H9 (cell line): ENCODE measurements at regions not wholly inside any gene's neighbourhood (a gene's known extent, or its start where the extent isn't known, plus 50 kb on each side); places are given as distances from the start of the nearest gene placed in this dataset.

ENCODE experiments used
- DNase-seq: peaks from one replicate; pipeline ENCODE4 v3.0.0-alpha.2; 2017
- H2AFZ ChIP-seq: one replicate; pipeline ENCODE4 v1.6.1; 2013; ENCODE audit warnings: mild to moderate bottlenecking, low read length, control low read depth, moderate library complexity
- H2AK5ac ChIP-seq: 2 replicates; pipeline ENCODE4 v1.6.1; 2013; ENCODE audit warnings: low read length, control low read depth, mixed read lengths; ENCODE audit not compliant: insufficient read length
- H2BK120ac ChIP-seq: one replicate; pipeline ENCODE4 v1.6.1; 2013; ENCODE audit warnings: low read depth, mild to moderate bottlenecking, low read length, control low read depth, inconsistent platforms; ENCODE audit not compliant: poor library complexity, severe bottlenecking
- H2BK12ac ChIP-seq: 2 replicates; pipeline ENCODE4 v1.6.1; 2013; ENCODE audit warnings: low read length, control low read depth, mixed read lengths, low read depth; ENCODE audit not compliant: insufficient read length
- H2BK15ac ChIP-seq: 2 replicates; pipeline ENCODE4 v1.6.1; 2013; ENCODE audit warnings: low read depth, low read length, control low read depth
- H2BK20ac ChIP-seq: one replicate; pipeline ENCODE4 v1.6.1; 2013; ENCODE audit warnings: low read depth, mild to moderate bottlenecking, low read length, control low read depth, inconsistent platforms; ENCODE audit not compliant: poor library complexity, severe bottlenecking
- H2BK5ac ChIP-seq: 2 replicates; pipeline ENCODE4 v1.6.1; 2013; ENCODE audit warnings: low read length, control low read depth, mixed read lengths; ENCODE audit not compliant: insufficient read length
- H3K14ac ChIP-seq: 2 replicates; pipeline ENCODE4 v1.6.1; 2013; ENCODE audit warnings: low read length, control low read depth; ENCODE audit not compliant: insufficient read depth
- H3K18ac ChIP-seq: 2 replicates; pipeline ENCODE4 v1.6.1; 2013; ENCODE audit warnings: low read depth, mild to moderate bottlenecking, mixed read lengths, low read length, control low read depth; ENCODE audit not compliant: insufficient read length
- H3K23ac ChIP-seq: 2 replicates; pipeline ENCODE4 v1.6.1; 2013; ENCODE audit warnings: low read length, control low read depth, mixed read lengths, low read depth; ENCODE audit not compliant: insufficient read length
- H3K23me2 ChIP-seq: 2 replicates; pipeline ENCODE4 v1.6.1; 2013; ENCODE audit warnings: low read depth, mild to moderate bottlenecking, mixed read lengths, low read length, control low read depth; ENCODE audit not compliant: insufficient read length, poor library complexity, severe bottlenecking
- H3K27ac ChIP-seq: 2 replicates; pipeline ENCODE4 v1.5.1; 2013; ENCODE audit warnings: low read length, control low read depth, mixed read lengths, low read depth; ENCODE audit not compliant: insufficient read length
- H3K27me3 ChIP-seq: 2 replicates; pipeline ENCODE4 v1.6.1; 2013; ENCODE audit warnings: low read length, control low read depth, inconsistent platforms; ENCODE audit not compliant: insufficient read depth
- H3K4ac ChIP-seq: 2 replicates; pipeline ENCODE4 v1.6.1; 2013; ENCODE audit warnings: low read depth, mild to moderate bottlenecking, control low read depth, inconsistent platforms, low read length, moderate library complexity
- H3K4me1 ChIP-seq: 2 replicates; pipeline ENCODE4 v1.6.1; 2013; ENCODE audit warnings: low read length, control low read depth, inconsistent platforms; ENCODE audit not compliant: insufficient read depth
- H3K4me2 ChIP-seq: 2 replicates; pipeline ENCODE4 v1.6.1; 2013; ENCODE audit warnings: low read length, control low read depth, mixed read lengths; ENCODE audit not compliant: insufficient read length, insufficient read depth
- H3K56ac ChIP-seq: 2 replicates; pipeline ENCODE4 v1.6.1; 2013; ENCODE audit warnings: low read depth, mild to moderate bottlenecking, mixed read lengths, low read length, control low read depth; ENCODE audit not compliant: insufficient read length
- H3K79me1 ChIP-seq: 2 replicates; pipeline ENCODE4 v1.6.1; 2013; ENCODE audit warnings: low read depth, mild to moderate bottlenecking, moderate library complexity, low read length, control low read depth, inconsistent platforms; ENCODE audit not compliant: insufficient read depth, poor library complexity, severe bottlenecking
- H3K79me2 ChIP-seq: 2 replicates; pipeline ENCODE4 v1.6.1; 2013; ENCODE audit warnings: low read length, control low read depth, inconsistent platforms; ENCODE audit not compliant: insufficient read depth
- H3K9ac ChIP-seq: 2 replicates; pipeline ENCODE4 v1.6.1; 2013; ENCODE audit warnings: low read length, control low read depth, mixed read lengths; ENCODE audit not compliant: insufficient read length; ENCODE audit errors: extremely low read depth
- H3K9me3 ChIP-seq: one replicate; pipeline ENCODE4 v1.6.1; 2013; ENCODE audit warnings: low read depth, low read length, inconsistent platforms; ENCODE audit not compliant: control insufficient read depth
- H3T11ph ChIP-seq: one replicate; pipeline ENCODE4 v1.6.1; 2013; ENCODE audit warnings: mild to moderate bottlenecking, low read length, control low read depth, inconsistent platforms
- H4K20me1 ChIP-seq: one replicate; pipeline ENCODE4 v1.6.1; 2013; ENCODE audit not compliant: control insufficient read depth, insufficient read length, insufficient read depth
- H4K5ac ChIP-seq: 2 replicates; pipeline ENCODE4 v1.6.1; 2013; ENCODE audit warnings: low read depth, mild to moderate bottlenecking, mixed read lengths, low read length, control low read depth; ENCODE audit not compliant: insufficient read length
- H4K8ac ChIP-seq: replicated peaks from 2 replicates; pipeline ENCODE4 v1.6.1; 2013; ENCODE audit warnings: low read length, control low read depth, mixed read lengths, low read depth; ENCODE audit not compliant: insufficient read length
- H4K91ac ChIP-seq: 2 replicates; pipeline ENCODE4 v1.6.1; 2013; ENCODE audit warnings: low read depth, mild to moderate bottlenecking, moderate library complexity, mixed read lengths, low read length, control low read depth; ENCODE audit not compliant: insufficient read length
- H3K27ac Mint-ChIP-seq, 3 experiments: 2 replicates in 2 of 3; 3 replicates in 1 of 3; pipeline ENCODE4 v1.8.0; 2020 to 2021; ENCODE audit warnings: mixed read lengths in 3 of 3, mild to moderate bottlenecking in 1 of 3, moderate library complexity in 1 of 3
- H3K27me3 Mint-ChIP-seq: 2 replicates; pipeline ENCODE4 v1.8.0; 2021; ENCODE audit warnings: low read depth, mild to moderate bottlenecking, moderate library complexity, mixed read lengths
- H3K36me3 Mint-ChIP-seq, 3 experiments: 2 replicates in 2 of 3; 3 replicates in 1 of 3; pipeline ENCODE4 v1.8.0; 2020 to 2021; ENCODE audit warnings: low read depth in 3 of 3, mixed read lengths in 3 of 3; ENCODE audit not compliant: insufficient read depth in 1 of 3
- H3K4me1 Mint-ChIP-seq, 2 experiments: 2 replicates each; pipeline ENCODE4 v1.8.0; 2020; ENCODE audit warnings: mixed read lengths in 2 of 2
- H3K4me3 Mint-ChIP-seq, 2 experiments: 2 replicates in 1 of 2; 3 replicates in 1 of 2; pipeline ENCODE4 v1.8.0; 2020 to 2021; ENCODE audit warnings: mild to moderate bottlenecking in 2 of 2, mixed read lengths in 2 of 2, moderate library complexity in 1 of 2
- H3K9me3 Mint-ChIP-seq, 2 experiments: 2 replicates in 1 of 2; 3 replicates in 1 of 2; pipeline ENCODE4 v1.8.0; 2020; ENCODE audit warnings: mild to moderate bottlenecking in 2 of 2, mixed read lengths in 2 of 2, moderate library complexity in 1 of 2
- CTCF ChIP-seq: fragments of 200-600 bp; sonication (generic); conservative IDR thresholded peaks from 3 replicates; pipeline ENCODE4 v1.8.0; 2021; ENCODE audit warnings: antibody characterized with exemption, mild to moderate bottlenecking
- WGBS: extraction: QIAGEN DNeasy Blood & Tissue Kit; methylation state at CpG from one replicate; pipeline ENCODE4 v1.1.7; 2013; ENCODE audit warnings: missing lambda C conversion rate, low lambda C conversion rate, mixed read lengths; ENCODE audit not compliant: insufficient read length; ENCODE audit errors: extremely low coverage; 5-methylcytosine and 5-hydroxymethylcytosine counted together

GRCh38 chr13:85266331-85266730 is 532.9 kb downstream of the SLITRK6 start:
- H3K79me1 ChIP-seq: no peaks in the 10 kb centered on the region
- H3K23ac ChIP-seq: no peak overlapping the region
- H4K20me1 ChIP-seq: no peaks in the 10 kb centered on the region
- no peak overlapping the region for H2BK120ac ChIP-seq
- H3K4me1 ChIP-seq: no peaks in the 10 kb centered on the region; the same call in 1 of the 2 replicates
- H3K9me3 ChIP-seq: no peaks in the 10 kb centered on the region
- H3K4ac ChIP-seq: no peak overlapping the region
- H3K27me3 ChIP-seq: no peaks in the 10 kb centered on the region
- H3K4me2 ChIP-seq: no peak overlapping the region
- Mint-ChIP-seq H3K4me1 (peaks cover 19 to 24% of the 10 kb centered on the region in 2 experiments), H3K4me3 (no peak overlapping the region), H3K27ac (peak overlapping the region in 2 of 3 experiments; percentile 50 to 56; a peak in 3 of 7 replicates), H3K27me3 (no peaks in the 10 kb centered on the region; the same call in 1 of the 2 replicates), H3K36me3 (no peaks in the 10 kb centered on the region; a peak in 1 of 7 replicates), H3K9me3 (no peaks in the 10 kb centered on the region)
- H3K14ac ChIP-seq: no peak overlapping the region
- H2BK12ac ChIP-seq: no peak overlapping the region
- no peaks in the 10 kb centered on the region for H3K79me2 ChIP-seq
- peak overlapping the region; percentile 38 for H3K18ac ChIP-seq
- H3T11ph ChIP-seq: no peak overlapping the region
- no CpG with 5 or more reads among the region's 1 CpG for WGBS
- H4K91ac ChIP-seq: no peak overlapping the region
- no peak for TF ChIP-seq CTCF
- H4K5ac ChIP-seq: peak overlapping the region; percentile 41
- no peak overlapping the region for H3K27ac ChIP-seq
- H3K56ac ChIP-seq: no peak overlapping the region
- H2AK5ac ChIP-seq: no peak overlapping the region
- no peak overlapping the region for H2AFZ ChIP-seq
- H2BK5ac ChIP-seq: no peak overlapping the region
- H3K9ac ChIP-seq: no peak overlapping the region
- no peak for DNase-seq
- no peak overlapping the region for H2BK20ac ChIP-seq
- no peaks in the 10 kb centered on the region for H3K23me2 ChIP-seq
- H4K8ac ChIP-seq: no peak overlapping the region
- H2BK15ac ChIP-seq: no peak overlapping the region
